ENCODE measurements at regions not wholly inside any gene's neighbourhood (a gene's known extent, or its start where the extent isn't known, plus 50 kb on each side); places are given as distances from the start of the nearest gene placed in this dataset.
A peak's percentile ranks its signal among the peaks of the same experiment; 100 is the strongest.
"Not testable (repeated sequence)": the region's sequence is repeated elsewhere in the genome, so short reads cannot be mapped to it uniquely, and the experiment has no call there.

DNA sequence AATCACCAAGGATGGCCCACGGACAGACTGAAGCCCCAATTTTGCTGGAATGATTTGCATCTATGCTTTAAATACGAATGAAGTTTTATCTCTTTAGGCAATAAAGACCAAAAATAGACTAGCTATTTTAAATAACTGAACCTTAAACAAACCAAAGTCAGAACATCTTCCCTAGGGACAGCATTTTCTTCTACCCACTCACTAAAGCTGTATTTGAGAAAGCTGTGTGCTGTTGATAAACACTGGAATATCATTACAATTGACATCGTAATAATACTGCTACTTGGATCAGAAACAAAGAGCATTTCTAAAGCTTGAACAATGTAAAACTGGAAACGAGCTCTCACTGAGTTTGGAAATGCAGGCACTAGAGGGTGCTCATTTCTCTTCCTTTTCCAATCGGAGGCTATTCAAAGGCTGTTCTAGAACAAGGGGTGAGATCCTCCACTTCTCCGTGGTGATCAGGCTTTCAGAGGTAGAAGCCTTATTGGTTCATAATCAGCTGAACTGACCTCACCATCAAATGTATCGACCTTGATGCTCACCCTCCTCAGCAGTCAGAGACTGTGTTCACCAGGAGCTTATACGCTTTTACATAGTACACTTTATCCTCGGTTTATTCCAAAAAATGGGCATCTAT is 225.3 kb upstream of the PRSS1 start:
- no peak for DNase-seq

DNA sequence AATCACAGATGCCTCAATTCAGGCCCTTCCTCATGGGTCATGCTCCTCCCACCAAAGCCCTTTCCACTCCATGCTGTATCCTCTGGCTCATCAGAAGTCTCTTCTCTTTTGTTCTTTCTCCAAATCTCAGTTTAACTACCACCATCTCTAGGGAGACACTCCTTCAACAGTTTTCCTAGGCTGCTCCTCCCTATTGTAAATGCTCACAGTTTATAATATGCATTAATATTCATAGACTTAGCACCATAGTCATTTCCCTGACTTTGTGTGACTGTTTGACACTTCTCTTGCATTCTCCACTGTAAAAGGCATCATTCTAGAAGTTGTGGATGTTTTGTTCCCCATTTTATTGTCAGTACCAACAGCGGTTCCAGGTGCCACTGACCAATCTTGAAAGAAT is 226.5 kb upstream of the PRSS1 start:
- no peak for DNase-seq

DNA sequence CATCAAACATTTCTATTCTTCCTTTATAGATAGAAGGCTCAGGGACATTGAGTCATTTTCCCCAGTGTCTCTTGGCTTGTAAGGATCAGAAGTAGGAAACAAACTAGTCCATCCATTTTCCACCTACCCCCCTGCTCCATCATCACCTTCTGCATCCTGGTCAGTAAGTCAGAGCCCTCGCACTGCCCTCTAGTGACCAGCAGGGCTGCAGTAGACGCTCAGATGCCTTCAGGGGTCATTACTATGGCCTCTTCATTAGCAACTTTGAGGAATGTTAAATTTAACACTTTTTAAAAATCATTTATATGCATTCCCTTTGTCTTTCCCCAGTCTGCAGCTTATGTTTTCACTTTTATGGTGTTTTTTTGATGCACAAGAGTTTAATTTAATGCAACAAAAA is 228.4 kb upstream of the PRSS1 start:
- not testable (repeated sequence) for DNase-seq

DNA sequence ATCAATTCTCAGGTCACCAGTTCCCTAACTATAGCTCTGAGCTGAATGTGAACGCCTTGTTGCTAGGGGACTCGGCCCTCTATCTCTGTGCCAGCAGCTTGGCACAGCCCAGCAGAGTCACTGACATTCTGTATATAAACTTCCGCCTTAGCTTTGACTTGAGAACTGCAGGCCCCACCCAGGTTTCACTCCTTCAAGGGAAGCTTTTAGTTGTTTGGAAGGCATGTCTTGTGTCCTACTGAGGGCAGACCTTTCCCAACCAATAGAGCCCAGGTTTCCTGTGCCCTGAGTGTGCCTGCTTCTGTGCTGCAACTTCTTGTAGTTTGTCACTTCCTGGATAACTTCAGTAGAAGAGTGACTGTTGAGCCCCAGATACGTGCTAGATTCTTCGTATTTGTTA is 228.8 kb upstream of the PRSS1 start:
- not testable (repeated sequence) for DNase-seq

DNA sequence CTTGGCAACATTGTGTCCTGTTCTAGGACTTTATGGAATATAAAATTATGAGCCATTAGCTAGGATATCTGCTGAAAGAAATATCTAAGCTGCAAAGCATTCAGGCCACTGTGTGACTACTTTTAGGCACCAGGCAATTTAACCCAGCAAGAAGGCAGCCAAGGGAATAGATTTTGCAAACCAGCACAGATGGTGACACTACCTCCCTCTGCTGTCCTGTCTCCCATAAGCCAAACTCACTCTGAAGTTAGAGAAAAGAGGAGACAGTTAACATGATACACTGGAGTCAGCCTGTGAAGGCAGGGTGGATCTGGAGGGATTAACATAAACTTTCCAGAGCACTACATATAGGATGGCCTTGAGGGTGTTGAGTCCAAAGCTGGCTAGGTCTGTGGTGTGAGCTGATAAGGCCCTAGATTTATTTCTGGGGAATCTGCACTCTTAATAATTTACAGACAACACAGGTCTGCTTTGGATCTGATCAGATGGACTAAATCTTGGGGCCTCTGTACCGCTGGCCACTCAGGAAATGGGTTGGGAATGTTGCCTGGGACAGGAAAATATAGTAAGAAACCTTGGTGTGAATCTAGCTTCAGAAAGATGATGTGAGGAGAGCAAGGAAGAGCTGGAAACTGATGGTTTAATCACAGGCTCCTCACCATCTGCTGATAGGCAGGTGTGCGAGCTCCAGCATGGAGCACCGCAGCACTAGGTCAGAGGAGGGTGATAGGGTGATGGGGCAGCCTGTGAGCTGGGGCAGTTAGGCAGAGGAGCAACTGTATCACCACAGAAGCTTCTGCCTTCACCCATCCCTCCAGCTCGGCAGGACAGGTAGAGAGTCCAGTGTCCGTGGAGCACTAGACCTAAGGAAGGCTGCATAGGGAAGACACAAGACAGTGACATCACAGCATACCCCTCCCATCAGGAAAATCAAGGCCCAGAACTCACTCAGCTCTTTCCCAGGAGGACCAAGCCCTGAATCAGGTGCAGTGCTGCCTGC is 229.9 kb upstream of the PRSS1 start:
- DNase-seq, result no peak

DNA sequence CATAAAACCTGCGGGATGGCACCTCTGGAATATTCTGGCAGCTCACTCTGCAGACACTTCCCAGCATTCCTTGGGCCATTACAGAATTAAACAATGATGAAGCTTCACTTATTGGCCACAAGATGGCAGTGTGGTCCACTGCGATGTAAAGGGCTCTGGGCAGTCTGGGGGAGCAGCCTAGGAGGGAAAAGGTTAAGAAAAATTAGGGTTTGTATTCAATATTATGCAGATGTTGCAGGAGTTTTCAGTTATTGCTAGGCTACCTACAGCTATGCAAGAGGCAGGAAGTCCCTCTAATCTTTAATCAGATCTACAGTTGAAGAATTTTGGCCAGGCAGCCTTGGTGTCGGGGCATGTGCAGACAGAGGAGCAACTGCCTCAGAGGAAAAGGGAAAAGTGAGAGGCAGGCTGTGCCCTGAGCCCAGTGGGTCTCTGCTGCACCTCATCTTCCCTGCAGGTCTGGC is 233.2 kb upstream of the PRSS1 start:
- DNase-seq, result peak; percentile 68 to 80

DNA sequence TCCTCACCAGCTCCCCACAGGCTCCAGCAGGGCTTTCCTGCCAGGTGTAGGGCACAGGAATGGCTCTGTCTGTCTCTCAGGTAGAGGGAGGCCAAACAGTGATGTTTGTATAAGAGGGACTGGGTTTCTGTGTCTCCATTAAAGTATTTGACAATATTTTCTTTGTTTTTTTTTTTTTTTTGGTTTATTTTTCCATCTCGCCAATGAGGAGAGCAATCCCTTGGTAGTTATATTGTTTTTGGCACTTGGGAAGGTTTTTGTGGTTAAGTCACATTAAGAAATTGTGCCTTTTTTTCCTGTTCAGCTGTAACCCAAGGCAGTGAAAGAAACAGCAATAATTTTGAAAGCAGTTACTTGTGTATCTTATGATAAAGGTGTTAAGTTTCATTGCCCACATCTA is 234.6 kb upstream of the PRSS1 start:
- DNase-seq, result not testable (repeated sequence)

DNA sequence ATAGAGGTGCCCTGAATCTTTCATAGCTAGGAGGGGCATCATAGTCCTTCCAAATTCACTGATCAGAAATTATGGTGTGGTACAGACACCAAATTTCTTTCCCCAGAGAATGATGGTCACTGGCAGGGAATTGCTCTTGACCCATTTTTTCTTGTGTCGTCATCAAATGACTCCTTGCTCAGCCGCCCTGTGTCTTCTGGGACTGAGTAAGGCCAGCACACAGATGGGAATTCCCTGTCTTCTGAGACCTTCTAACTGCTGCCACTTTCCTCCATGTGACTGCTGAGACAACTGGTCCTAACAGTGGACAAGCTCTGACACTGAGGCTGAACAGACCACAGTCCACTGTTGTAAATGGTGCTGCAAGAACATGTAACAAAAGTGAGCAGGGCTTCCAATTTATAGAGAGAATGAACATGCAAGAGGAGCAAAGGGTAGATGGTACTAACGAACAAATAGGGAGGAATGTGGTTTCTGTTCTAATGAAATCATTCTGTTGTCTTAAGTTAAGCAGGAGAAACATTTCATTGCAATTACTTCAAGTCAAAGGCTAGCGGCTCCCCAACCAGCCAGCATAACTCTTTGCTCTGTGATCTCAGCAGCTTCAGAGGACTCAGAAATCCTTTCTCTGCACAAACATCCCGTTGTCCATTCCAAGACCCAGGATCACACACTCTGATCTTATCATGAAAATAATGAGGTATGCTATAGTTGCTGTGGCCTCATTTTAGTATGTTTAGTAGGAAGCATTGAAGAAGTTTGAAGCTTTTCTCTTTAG is 235.9 kb upstream of the PRSS1 start:
- DNase-seq, result no peak

DNA sequence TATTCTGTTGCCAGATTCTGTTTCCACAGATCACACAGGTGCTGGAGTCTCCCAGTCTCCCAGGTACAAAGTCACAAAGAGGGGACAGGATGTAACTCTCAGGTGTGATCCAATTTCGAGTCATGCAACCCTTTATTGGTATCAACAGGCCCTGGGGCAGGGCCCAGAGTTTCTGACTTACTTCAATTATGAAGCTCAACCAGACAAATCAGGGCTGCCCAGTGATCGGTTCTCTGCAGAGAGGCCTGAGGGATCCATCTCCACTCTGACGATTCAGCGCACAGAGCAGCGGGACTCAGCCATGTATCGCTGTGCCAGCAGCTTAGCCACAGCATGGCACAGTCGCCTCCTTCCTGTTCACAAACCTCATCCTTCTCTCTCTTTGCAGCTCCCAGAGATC is 237.5 kb upstream of the PRSS1 start:
- DNase-seq, result no peak

DNA sequence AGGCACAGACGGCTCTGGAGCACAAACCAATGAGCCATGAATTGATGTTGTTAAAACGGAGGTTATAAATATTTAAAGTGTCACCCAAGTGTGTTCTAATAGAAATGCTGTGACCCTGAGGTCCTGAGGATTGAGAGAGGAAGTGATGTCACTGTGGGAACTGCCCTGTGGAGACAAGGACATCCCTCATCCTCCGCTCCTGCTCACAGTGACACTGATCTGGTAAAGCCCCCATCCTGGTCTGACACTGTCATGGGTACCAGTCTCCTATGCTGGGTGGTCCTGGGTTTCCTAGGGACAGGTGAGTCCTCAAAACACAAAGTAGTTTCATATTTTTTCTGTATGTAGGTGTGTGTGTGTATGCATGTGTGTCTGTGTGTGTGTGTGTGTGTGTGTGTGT is 237.9 kb upstream of the PRSS1 start:
- no peak for DNase-seq

DNA sequence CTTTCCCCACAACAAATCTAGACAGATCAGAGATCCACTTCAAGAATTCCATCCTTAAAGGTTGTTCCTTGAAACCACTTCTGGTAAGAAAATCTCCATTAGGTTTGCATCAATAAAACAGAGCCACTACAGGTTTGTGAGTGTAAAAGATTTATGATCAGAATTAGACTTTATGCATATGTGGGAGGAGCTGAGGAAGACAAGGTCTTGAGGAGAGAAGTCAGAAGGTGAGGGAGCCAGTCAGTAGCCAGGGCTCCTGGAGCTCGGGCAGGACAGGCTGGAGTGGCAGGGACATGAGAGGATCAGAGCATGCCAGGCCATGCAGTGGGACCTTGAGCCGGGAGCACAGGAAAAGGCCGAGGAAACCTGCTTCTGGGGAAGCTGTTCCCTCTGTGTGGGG is 240.0 kb upstream of the PRSS1 start:
- not testable (repeated sequence) for DNase-seq

DNA sequence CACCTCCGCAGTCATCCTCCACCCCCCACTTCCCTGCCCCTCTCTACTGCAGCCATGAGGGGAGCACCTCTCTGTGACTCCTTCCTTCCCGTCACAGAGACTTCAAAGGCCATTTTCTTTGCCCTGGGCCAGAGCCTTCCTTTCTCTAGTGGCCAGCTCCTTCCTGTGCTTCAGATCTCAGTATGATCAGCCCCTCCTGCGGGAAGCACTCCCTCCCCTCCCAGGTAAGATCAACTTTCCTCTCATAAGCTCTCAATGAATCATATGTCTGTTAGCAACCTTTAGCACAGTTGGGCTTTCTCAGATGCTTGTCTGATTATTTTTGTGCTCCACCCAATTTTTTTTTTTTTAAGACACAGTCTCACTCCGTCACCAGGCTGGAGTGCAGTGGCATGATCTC is 241.0 kb upstream of the PRSS1 start:
- DNase-seq, result no peak

DNA sequence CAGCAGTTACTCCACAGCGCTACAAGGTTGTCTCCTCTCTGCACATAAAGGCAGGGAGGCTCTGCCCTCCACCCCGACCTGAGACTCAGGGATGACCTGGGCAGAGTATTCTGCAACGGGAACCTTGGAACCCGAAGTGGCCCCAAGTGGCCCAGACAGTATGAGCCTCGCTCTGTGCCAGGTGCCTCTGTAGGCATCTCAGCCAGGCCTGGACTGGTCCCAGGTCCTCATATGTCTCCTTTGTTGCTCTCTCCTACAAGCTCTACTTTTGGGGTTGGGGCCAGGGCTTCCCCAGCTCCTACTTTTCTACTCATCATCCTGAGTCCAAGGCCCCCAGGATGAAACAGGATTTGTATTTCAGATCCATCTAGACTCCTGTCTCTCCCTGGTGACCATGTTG is 241.5 kb upstream of the PRSS1 start:
- no peak for DNase-seq

DNA sequence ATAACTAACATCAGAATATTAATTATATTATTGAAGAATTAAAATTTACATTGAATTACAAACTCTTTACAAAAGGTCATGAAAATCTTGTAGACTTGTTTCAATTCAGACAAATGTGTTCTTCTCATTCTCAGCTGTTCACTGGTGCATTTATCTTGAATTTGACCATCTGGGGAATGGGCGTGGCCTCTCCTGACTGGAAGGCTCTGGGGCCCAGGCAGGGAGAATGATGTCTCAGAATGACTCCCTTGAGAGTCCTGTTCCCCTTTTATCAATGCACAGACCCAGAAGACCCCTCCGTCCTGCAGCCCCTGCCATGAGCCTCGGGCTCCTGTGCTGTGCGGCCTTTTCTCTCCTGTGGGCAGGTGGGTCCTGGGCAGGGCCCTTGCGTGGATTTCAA is 242.2 kb upstream of the PRSS1 start:
- not testable (repeated sequence) for DNase-seq

DNA sequence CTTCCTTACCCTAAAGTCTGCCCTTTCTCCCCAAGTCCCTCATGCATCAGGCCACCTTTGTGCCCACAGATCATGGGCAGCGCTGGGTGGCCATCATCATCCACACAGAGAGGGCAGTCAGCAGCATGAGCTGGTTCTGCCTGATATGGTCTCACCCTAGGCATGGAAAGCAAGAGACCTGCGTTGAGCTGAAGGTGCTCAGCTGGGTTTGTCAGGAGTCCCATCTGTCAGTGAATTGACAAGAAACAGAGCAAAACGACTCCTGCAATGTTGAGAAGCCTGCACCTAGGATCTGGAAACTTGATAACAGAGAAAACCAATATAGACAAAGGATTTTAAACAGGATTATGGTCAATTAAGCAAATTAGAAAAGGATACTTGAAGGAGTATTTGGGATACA is 242.7 kb upstream of the PRSS1 start:
- DNase-seq, result no peak

DNA sequence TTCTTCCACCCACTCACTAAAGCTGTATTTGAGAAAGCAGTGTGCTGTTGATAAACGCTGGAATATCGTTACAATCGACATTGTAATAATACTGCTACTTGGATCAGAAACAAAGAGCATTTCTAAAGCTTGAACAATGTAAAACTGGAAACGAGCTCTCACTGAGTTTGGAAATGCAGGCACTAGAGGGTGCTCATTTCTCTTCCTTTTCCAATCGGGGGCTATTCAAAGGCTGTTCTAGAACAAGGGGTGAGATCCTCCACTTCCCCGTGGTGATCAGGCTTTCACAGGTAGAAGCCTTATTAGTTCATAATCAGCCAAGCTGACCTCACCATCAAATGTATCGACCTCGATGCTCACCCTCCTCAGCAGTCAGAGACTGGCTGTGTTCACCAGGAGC is 245.3 kb upstream of the PRSS1 start:
- not testable (repeated sequence) for DNase-seq

DNA sequence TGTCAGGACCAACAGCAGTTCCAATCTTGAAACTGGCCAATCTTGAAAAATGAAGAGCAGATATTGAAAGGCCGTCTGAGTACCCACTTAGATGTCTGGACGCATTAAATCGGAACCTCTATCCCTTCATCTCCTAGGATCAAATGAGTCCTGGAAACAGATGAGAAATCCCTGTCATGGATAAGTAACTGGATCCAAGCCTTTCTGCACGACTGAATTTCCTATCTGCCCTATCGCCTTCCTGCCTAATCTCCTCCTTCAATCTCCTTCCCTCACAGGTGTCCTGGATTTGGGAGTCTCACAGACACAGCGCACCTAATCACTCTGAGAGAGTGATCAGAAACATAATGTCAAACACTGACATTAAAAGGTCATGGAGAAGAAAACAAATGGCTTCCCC is 245.2 kb upstream of the PRSS58 start:
- DNase-seq, result no peak

DNA sequence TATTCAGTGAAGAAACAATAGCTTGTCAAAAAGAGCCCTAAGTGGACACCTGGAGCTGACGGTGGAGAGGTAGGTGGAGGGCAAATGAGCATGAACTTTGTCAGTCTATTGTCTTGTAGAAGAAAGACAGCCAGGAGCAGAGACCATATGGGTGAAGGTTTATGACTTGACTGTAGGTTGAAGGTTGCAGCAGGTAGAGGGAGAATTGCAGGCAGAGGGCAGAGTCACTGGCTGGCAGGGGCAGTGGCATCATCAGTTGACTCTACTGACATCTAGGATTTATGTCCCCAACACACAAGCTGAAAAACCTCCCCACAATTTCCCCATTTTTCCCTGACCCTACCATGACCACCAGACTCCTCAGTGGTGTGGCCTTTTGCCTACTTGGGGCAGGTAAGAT is 243.6 kb upstream of the PRSS58 start:
- DNase-seq, result no peak

DNA sequence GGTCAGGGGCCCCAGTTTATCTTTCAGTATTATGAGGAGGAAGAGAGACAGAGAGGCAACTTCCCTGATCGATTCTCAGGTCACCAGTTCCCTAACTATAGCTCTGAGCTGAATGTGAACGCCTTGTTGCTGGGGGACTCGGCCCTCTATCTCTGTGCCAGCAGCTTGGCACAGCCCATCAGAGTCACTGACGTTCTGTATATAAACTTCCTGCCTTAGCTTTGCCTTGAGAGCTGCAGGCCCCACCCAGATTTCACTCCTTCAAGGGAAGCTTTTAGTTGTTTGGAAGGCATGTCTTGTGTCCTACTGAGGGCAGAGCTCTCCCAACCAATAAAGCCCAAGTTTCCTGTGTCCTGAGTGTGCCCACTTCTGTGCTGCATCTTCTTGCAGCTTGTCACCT is 242.5 kb upstream of the PRSS58 start:
- no peak for DNase-seq

DNA sequence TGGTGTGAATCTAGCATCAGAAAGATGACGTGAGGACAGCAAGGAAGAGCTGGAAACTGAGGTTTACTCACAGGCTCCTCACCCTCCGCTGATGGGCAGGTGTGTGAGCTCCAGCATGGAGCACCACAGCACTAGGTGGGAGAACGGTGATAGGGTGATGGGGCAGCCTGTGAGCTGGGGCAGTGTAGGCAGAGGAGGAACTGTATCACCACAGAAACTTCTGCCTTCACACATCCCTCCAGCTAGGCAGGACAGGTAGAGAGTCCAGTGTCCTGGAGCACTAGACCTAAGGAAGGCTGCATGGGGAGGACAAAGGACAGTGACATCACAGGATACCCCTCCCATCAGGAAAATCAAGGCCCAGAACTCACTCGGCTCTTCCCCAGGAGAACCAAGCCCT is 241.8 kb upstream of the PRSS58 start:
- no peak for DNase-seq

DNA sequence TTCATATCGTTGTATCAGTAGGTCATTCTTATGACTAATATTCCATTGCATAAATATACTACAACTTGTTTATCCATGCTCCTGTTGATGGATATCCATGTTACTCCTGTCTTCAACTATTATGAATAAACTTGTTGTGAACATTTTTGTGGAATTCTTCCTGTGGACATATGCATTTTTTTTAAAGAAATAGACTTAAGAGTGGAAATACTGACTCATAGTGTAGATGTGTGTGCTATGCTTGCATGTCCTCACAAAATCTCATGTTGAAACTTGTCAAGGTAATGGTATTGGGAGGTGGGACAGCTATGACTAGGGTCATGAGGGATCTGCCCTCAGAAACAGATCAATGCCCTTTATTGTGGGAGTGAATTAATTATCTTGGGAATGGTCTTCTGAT is 240.5 kb upstream of the PRSS58 start:
- DNase-seq, result no peak

DNA sequence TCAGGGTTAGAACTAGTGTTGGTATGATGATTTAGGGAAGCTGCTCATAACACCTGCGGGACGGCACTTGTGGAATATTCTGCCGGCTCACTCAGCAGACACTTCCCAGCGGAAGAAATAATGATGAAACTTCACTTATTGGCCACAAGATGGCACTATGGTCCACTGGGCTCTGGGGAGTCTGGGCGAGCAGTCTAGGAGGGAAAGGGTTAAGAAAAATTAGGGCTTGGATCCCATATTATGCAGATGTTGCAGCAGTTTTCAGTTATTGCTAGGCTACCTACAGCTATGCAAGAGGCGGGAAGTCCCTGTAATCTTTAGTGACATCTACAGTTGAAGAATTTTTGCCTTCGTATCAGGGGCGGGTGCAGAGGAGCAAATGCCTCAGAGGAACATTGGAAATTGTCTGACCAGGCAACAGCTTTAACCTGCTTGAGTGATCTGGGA is 238.7 kb upstream of the PRSS58 start:
- peak; percentile 13 to 22 for DNase-seq

DNA sequence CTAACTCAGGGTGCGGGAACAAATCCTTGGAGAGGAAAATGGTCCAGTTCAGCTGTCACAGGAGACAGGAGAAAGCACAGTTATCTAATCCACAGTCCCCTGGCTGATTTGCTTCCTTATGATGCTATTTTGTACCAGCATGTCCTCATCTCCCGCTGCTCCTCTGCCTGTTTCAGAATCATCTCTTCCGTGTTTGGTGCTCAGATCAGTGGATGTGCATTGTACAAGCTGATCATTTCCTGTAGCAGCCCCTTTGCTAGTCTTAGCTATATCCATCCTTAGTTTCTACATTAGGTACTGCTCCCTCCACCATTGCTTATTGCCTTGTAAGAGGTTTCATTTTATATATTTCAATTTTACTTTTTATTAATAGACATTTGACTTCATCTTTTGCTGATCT is 238.0 kb upstream of the PRSS58 start:
- DNase-seq, result not testable (repeated sequence)

All from NCI-H2081 (cell line).